Mammary epithelial cell (primary cell): ENCODE measurements at regions not wholly inside any gene's neighbourhood (a gene's known extent, or its start where the extent isn't known, plus 50 kb on each side); places are given as distances from the start of the nearest gene placed in this dataset.

Experiments
- CTCF ChIP-seq, 2 donors: IDR thresholded peaks in 1 of 2; conservative IDR thresholded peaks in 1 of 2; 2 replicates each; pipeline ENCODE4 v1.5.1; 2011 to 2012; ENCODE audit warnings: inconsistent platforms in 2 of 2, low read length in 2 of 2, mild to moderate bottlenecking in 2 of 2, control low read depth in 1 of 2, low read depth in 1 of 2; ENCODE audit not compliant: insufficient read depth in 1 of 2; ENCODE audit errors: extremely low read depth in 1 of 2
- EZH2 ChIP-seq: IDR thresholded peaks from 2 replicates; pipeline ENCODE4 v1.6.1; 2012; ENCODE audit warnings: low read length, inconsistent platforms, borderline replicate concordance

- no peak for TF ChIP-seq EZH2
- TF ChIP-seq CTCF (conservative IDR thresholded peaks at IDR 0.05 in 1 of 2, IDR thresholded peaks at IDR 0.05 in 1 of 2; ENCODE audit: extremely low read depth in 1 of 2, insufficient read depth in 1 of 2, low read depth in 1 of 2, low read length in 2 of 2), result no peak
Observed at GRCh38 chr5:82723168-82723567, 354.0 kb downstream of the TMEM167A start.
